ENCODE measurements at regions not wholly inside any gene's neighbourhood (a gene's known extent, or its start where the extent isn't known, plus 50 kb on each side); places are given as distances from the start of the nearest gene placed in this dataset.

DNA sequence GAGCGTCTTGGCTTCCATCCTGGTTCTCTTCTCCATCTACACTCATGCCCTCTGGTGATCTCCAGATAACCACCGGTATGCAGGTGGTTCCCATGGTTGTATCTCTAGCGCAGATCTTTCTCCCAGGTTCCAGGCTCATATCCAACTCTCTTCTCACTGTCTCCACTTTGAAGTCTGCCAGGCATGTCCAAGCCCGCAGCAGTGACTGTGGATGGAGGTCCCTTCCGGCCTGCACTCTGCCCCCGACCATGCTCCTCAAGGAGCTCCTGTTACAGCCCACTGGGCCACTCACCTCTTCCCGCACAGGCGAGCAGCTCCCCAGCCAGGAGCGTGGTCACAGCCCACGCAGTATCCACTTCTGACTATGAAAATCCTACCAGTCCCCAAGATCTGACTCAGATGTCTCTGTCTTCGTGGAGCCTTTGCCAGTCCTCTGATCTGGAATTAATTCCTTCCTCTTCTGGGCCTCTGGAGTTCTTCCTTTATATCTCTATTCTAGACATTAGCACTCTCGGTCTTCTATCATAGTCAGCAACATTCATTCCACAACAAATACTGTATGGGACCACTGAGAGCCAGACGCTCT, 100.2 kb downstream of the TEX26 start:
- TF ChIP-seq, protein P1, sequence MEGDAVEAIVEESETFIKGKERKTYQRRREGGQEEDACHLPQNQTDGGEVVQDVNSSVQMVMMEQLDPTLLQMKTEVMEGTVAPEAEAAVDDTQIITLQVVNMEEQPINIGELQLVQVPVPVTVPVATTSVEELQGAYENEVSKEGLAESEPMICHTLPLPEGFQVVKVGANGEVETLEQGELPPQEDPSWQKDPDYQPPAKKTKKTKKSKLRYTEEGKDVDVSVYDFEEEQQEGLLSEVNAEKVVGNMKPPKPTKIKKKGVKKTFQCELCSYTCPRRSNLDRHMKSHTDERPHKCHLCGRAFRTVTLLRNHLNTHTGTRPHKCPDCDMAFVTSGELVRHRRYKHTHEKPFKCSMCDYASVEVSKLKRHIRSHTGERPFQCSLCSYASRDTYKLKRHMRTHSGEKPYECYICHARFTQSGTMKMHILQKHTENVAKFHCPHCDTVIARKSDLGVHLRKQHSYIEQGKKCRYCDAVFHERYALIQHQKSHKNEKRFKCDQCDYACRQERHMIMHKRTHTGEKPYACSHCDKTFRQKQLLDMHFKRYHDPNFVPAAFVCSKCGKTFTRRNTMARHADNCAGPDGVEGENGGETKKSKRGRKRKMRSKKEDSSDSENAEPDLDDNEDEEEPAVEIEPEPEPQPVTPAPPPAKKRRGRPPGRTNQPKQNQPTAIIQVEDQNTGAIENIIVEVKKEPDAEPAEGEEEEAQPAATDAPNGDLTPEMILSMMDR (IDR thresholded peaks at IDR 0.05) = no peak
- intact Hi-C loops (cut with DNase I) = no loop called here
- Histone ChIP-seq H3K27me3 (peaks cover 0 to 15% (median 0%) of the 10 kb centered on the region in 7 donors), H3K36me3 (no peaks in the 10 kb centered on the region), H3K9me3 (no peaks in the 10 kb centered on the region), H3K4me1 (peaks cover 0 to 12% (median 0%) of the 10 kb centered on the region in 9 donors), H3K4me3 (no peak overlapping the region), H3K27ac (no peak overlapping the region)
- ATAC-seq (no peak), DNase-seq (no peak)
- 91 to 92% methylated on average over 13 of the region's 13 CpGs for WGBS, 2 donors

DNA sequence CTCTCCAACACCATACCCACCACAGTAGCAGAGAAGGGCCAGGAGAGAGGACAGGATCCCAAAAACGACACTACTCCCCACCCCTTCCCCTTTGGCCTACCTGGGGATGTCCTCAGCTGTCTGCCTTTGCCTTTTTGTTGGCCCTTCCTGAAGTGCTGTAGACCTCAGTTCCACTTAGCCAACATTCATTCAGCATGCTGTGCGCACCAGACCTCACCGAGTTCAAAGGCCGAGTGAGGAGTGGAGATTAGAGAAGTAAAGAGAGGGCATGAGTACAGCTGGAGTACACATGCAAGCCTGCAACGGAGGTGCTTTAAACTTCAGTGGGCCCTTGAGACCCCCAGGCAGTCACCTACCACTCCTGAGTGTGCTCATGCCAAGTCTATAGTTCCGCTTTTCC, 99.0 kb downstream of the TEX26 start:
- no peaks in the 10 kb centered on the region for H3K36me3 ChIP-seq
- TF ChIP-seq, protein P1 (IDR thresholded peaks at IDR 0.05) = no peak
- intact Hi-C loops (cut with DNase I) = no loop called here
- DNase-seq (no peak), ATAC-seq (no peak)
- 81 to 89% methylated on average over 6 of the region's 6 CpGs for WGBS, 2 donors
- H3K27ac ChIP-seq = no peak overlapping the region
- H3K9me3 ChIP-seq = no peaks in the 10 kb centered on the region
- peaks cover 0 to 9% (median 0%) of the 10 kb centered on the region in 7 donors for H3K27me3 ChIP-seq
- no peak overlapping the region for H3K4me3 ChIP-seq
- peaks cover 0 to 12% (median 0%) of the 10 kb centered on the region in 9 donors for H3K4me1 ChIP-seq

DNA sequence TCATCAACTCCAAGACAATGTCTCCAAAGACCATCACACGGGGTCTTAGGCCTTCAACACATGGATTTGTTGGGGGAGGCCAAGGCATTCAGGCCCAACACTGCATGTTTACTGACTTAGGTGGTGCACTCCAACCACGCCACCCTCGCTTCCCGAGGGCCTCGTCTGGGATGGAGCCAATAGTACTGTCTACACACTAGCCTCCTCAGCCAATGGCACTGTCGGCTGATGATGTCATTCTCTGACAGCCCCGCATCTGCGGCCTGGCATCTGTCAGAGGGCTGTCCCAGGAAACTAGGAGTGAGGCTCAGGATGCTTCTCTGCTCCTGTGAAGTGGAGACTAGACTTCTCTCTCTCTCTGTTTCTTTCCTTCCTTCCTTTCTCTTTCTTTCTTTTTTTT, 96.6 kb downstream of the TEX26 start:
- H3K4me1 ChIP-seq = no peaks in the 10 kb centered on the region
- intact Hi-C loops (cut with DNase I) = no loop called here
- peaks cover 0 to 3% (median 0%) of the 10 kb centered on the region in 7 donors for H3K27me3 ChIP-seq
- WGBS, 2 donors = 71 to 80% methylated on average over 8 of the region's 8 CpGs
- H3K4me3 ChIP-seq = no peak overlapping the region
- TF ChIP-seq, protein P1 (IDR thresholded peaks at IDR 0.05) = no peak
- no peaks in the 10 kb centered on the region for H3K9me3 ChIP-seq
- no peak overlapping the region for H3K27ac ChIP-seq
- DNase-seq (no peak), ATAC-seq (no peak)
- no peaks in the 10 kb centered on the region for H3K36me3 ChIP-seq

DNA sequence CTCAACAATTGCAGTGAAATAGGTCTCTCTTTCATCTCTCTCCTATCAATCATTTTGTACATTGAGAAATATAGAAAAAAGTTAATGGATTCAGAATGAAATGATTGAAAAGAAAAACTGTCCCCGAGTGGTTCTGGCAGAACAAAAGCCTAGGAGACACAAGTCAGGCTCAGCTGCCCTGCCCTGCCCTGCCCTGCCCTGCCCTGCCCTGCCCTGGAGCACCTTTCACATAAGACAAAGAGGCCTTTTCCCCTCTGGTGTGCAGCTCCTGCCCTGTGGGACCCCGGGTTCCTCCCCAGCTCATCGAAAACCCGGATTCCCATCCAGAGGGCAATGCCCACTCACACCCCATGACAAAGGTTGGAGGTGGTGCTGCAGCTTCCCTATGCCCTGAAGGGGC, 94.7 kb downstream of the TEX26 start:
- no peak overlapping the region for H3K4me3 ChIP-seq
- 88 to 92% methylated on average over 4 of the region's 4 CpGs for WGBS, 2 donors
- H3K27me3 ChIP-seq = peaks cover 0 to 5% (median 0%) of the 10 kb centered on the region in 7 donors
- TF ChIP-seq, protein P1 (IDR thresholded peaks at IDR 0.05) = no peak
- no peak overlapping the region for H3K27ac ChIP-seq
- no peaks in the 10 kb centered on the region for H3K36me3 ChIP-seq
- no peak for DNase-seq
- intact Hi-C loops (cut with DNase I) = no loop called here
- H3K9me3 ChIP-seq = no peaks in the 10 kb centered on the region
- no peak for ATAC-seq
- peaks cover 0 to 10% (median 0%) of the 10 kb centered on the region in 9 donors for H3K4me1 ChIP-seq

Data from heart right ventricle (tissue), 16 donors.